Loucy (cell line): ENCODE measurements at regions not wholly inside any gene's neighbourhood (a gene's known extent, or its start where the extent isn't known, plus 50 kb on each side); places are given as distances from the start of the nearest gene placed in this dataset.

Source experiments
- EZH2phosphoT487 ChIP-seq: fragments of 200-600 bp; IDR thresholded peaks from 2 replicates; pipeline ENCODE4 v1.6.1; 2018; ENCODE audit warnings: antibody characterized with exemption, mild to moderate bottlenecking, moderate library complexity, borderline replicate concordance
- TF ChIP-seq, protein P1 (sequence below): fragments of 200-600 bp; sonication (generic); conservative IDR thresholded peaks from 2 replicates; pipeline ENCODE4 v1.5.1; 2014; ENCODE audit warnings: mild to moderate bottlenecking, antibody characterized with exemption, low read length

DNA sequence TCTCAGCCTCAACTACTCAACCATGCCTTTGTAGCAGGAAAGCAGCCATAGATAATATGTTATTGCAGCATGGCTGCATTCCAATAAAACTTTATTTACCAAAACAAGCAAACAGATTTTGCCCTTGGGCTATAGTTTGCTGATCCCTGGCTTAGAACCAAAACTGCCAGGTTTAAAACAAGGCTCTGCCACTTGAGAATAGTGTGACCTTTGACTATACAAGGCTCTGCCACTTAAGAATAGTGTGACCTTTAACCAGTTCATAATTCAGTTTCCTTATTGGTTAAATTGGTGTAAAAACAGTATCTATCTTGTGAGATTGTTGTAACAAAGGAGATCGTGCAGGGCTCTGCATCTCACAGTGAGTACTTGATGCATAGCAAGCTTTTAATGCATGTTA, 217.3 kb upstream of the MTNR1B start:
- TF ChIP-seq, protein P1, sequence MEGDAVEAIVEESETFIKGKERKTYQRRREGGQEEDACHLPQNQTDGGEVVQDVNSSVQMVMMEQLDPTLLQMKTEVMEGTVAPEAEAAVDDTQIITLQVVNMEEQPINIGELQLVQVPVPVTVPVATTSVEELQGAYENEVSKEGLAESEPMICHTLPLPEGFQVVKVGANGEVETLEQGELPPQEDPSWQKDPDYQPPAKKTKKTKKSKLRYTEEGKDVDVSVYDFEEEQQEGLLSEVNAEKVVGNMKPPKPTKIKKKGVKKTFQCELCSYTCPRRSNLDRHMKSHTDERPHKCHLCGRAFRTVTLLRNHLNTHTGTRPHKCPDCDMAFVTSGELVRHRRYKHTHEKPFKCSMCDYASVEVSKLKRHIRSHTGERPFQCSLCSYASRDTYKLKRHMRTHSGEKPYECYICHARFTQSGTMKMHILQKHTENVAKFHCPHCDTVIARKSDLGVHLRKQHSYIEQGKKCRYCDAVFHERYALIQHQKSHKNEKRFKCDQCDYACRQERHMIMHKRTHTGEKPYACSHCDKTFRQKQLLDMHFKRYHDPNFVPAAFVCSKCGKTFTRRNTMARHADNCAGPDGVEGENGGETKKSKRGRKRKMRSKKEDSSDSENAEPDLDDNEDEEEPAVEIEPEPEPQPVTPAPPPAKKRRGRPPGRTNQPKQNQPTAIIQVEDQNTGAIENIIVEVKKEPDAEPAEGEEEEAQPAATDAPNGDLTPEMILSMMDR = no peak
- TF ChIP-seq EZH2phosphoT487 = no peak
